ENCODE measurements at regions not wholly inside any gene's neighbourhood (a gene's known extent, or its start where the extent isn't known, plus 50 kb on each side); places are given as distances from the start of the nearest gene placed in this dataset.
"Not testable (repeated sequence)": the region's sequence is repeated elsewhere in the genome, so short reads cannot be mapped to it uniquely, and the experiment has no call there.

GRCh38 chr9:63784421-63784820 lies 1500.6 kb downstream of the FOXD4L5 start:
- TF ChIP-seq, protein P1, sequence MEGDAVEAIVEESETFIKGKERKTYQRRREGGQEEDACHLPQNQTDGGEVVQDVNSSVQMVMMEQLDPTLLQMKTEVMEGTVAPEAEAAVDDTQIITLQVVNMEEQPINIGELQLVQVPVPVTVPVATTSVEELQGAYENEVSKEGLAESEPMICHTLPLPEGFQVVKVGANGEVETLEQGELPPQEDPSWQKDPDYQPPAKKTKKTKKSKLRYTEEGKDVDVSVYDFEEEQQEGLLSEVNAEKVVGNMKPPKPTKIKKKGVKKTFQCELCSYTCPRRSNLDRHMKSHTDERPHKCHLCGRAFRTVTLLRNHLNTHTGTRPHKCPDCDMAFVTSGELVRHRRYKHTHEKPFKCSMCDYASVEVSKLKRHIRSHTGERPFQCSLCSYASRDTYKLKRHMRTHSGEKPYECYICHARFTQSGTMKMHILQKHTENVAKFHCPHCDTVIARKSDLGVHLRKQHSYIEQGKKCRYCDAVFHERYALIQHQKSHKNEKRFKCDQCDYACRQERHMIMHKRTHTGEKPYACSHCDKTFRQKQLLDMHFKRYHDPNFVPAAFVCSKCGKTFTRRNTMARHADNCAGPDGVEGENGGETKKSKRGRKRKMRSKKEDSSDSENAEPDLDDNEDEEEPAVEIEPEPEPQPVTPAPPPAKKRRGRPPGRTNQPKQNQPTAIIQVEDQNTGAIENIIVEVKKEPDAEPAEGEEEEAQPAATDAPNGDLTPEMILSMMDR (IDR thresholded peaks at IDR 0.05), result not testable (repeated sequence)
- not testable (repeated sequence) for TF ChIP-seq POLR2AphosphoS5 (IDR thresholded peaks at IDR 0.05); POLR2A (IDR thresholded peaks at IDR 0.05; ENCODE audit: low read depth); EP300 (IDR thresholded peaks at IDR 0.05)

All from esophagus muscularis mucosa (tissue), 4 donors.